ENCODE measurements at regions not wholly inside any gene's neighbourhood (a gene's known extent, or its start where the extent isn't known, plus 50 kb on each side); places are given as distances from the start of the nearest gene placed in this dataset.

- TF ChIP-seq CTCF (IDR thresholded peaks at IDR 0.05) (no peak), POLR2A (IDR thresholded peaks at IDR 0.05) (no peak)
Measured at GRCh38 chr13:31610270-31610998, 128.9 kb upstream of the RXFP2 start.

Measured in adrenal gland (tissue), 5 donors.